ENCODE measurements at regions not wholly inside any gene's neighbourhood (a gene's known extent, or its start where the extent isn't known, plus 50 kb on each side); places are given as distances from the start of the nearest gene placed in this dataset.

- DNase-seq (ENCODE audit: low read depth in 2 of 2), result no peak
Observed at GRCh38 chr17:79179334-79179733, 104.7 kb downstream of the ENGASE start.

DNA sequence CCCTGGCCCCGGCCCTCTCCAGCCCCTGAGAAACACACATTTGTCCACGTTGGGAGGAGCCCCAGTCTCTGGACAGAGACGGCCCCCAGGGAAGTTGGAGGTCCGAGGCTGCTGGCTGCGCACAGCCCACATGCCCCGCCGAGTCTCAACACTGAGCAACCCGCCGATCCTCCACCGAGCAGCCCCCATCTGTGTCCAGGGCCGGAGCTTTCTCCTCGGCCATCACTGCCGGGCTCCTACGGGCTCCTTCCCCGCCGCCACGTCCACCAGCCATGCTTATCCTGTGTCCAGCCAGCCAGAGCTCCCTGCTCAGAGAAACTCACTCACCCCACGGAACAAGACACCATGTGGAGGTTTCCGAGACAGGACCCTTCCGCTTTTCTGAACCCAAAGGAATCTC, 103.3 kb downstream of the ENGASE start:
- no peak for DNase-seq (ENCODE audit: low read depth in 2 of 2)

- DNase-seq (ENCODE audit: low read depth in 2 of 2), result no peak
Observed at GRCh38 chr17:79176792-79177601, 102.4 kb downstream of the ENGASE start.

DNA sequence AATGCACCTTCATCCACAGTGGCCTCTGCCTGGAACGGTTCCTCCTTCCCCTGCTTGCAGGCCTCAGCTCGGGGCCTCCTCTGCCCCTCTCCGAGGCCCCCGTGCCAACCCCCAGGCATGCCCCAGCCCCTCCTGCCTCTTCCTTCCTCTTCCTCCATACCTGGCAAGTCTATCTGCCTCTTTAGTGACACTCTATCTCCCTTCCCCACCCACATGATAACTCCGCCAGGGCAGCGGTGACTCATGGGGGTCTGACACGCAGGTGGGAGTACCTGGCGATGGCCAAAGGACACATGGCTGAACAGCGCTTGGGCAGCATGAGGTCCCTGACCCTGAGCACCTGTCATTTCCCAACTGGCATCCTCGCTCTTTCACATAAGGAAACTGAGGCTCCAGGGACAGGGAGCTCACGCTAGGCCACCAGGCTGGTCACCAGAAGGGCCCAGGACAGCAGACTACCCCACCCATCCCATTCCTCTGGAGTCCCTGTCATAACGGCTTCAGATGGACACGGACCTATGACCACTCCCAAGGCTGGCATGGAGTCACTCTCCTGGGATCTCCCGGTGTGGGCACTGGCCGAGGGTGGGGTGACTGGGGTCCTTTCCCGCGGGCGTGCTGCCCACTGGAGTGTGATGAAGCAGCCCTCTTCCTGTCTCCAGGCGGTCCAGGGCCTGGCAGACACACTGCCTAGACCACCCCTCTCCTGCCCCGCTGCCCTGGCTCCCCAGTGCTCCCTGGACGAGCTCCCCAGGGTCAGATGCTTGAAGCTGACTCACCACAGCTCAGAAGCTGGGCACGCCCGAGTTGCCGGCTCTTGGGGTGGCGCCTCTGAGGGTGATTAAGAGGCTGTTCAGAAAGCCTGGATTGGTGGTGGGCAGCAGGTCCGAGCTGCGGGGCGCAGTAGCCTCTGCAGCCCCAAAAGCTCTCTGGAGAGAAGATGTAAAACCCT, 100.6 kb downstream of the ENGASE start:
- DNase-seq (ENCODE audit: low read depth in 2 of 2), result no peak

- no peak for DNase-seq (ENCODE audit: low read depth in 2 of 2)
Observed at GRCh38 chr17:79174193-79174765, 99.7 kb downstream of the ENGASE start.

DNA sequence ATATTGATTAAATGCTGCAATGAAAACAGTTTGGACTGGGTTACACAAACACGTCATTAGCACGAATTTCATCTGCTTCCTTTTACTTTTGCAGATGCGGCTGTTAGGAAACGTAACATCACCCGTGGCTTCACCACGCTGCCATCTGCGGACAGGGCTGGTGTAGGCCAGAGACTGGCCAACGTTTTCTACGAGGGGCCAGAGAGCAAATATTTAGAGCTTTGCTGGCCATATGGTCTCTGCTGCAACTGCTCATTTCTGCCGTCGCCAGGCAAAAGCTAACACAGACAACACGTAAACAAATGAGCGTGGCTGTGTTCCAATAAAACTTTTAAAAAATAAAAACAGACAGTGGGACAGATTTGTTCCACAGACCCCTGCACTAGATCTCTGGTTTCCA, 96.6 kb downstream of the ENGASE start:
- no peak for DNase-seq (ENCODE audit: low read depth in 2 of 2)

DNA sequence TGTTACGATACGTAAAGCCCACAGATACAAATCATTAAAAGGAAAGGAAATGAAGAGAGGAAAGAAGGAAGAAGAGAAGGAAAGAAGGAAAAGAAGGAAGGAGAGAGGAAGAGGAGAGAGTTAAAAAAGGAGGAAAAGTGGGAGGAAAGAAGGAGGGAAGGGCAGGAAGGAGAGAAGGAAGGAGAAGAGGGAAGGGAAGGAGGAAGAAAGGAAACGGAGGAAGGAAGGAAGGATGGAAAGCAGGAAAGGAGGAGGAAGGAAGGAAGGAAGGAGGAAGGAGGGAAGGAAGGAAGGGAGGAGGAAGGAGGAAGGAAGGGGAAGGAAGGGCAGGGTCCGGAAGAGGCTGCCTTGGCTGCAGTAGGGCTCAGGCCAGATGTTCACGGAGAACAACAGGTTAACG, 95.2 kb downstream of the ENGASE start:
- no peak for DNase-seq (ENCODE audit: low read depth in 2 of 2)

DNA sequence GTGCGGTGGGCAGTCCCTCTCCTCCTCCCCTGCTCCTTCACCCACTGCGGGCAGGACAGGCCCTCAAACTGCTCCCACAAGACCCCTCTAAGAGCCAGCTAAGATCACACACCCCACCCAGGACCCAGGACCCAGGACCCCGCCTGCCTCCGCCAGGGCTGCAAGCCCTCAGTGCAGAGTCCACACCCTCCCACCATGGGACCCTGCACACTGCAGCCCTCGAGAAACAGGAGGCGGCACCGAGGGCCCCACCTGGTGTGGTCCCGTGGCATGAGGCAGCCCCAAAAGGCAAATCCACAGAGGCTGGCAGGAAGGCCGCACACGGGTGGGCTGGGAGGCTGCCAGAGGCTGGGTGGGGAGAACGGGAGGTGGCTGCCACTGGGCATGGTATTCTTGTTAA, 94.7 kb downstream of the ENGASE start:
- no peak for DNase-seq (ENCODE audit: low read depth in 2 of 2)

DNA sequence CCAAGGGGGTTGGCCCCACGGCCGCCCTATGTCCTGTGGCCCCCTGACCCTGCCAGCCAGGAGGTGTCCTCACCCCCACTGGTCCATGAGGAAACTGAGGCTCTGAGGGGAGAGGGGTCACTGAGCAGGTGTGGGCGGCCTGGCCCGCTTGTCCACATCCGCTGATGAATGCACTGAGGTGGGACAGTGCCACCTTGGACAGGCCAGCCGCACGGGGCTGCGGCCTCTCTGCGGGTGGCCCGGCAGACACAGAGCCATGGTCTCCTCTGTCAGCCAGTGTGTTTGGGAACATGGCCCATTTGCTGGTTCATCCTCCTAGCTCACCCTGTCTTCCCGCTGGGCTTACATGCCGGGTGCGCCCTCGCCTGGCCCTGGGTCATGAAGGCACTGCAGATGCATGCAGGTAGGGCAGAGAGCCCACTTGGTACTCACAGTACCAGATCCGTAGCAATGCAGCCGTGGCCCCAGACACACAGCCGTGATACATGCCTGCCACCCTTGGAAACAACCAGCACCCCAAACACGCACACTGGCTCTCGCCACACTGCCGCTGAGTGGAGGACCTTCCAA, 93.9 kb downstream of the ENGASE start:
- no peak for DNase-seq (ENCODE audit: low read depth in 2 of 2)

DNA sequence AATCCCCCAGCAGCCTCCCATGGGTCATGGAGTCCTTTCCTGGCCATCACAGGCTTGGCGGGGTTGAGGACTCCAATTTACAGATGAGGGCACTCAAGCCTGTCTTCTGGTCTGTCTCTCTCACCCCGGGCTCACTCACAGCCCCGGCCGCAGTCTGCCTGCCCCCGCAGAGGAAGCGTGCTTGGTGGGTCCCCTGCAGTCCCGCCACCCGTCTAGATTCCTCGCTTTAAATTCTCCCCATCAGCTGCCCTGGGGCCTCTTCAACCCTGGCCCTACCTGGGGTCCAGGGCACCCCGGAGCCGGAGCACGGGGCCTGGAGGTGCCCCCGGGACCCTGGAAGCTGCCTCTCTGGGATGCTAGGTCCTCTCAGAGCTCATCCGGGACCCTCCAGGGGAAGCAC, 92.9 kb downstream of the ENGASE start:
- no peak for DNase-seq (ENCODE audit: low read depth in 2 of 2)

GRCh38 chr17:79165756-79166473, 91.3 kb downstream of the ENGASE start:
- no peak for DNase-seq (ENCODE audit: low read depth in 2 of 2)

DNA sequence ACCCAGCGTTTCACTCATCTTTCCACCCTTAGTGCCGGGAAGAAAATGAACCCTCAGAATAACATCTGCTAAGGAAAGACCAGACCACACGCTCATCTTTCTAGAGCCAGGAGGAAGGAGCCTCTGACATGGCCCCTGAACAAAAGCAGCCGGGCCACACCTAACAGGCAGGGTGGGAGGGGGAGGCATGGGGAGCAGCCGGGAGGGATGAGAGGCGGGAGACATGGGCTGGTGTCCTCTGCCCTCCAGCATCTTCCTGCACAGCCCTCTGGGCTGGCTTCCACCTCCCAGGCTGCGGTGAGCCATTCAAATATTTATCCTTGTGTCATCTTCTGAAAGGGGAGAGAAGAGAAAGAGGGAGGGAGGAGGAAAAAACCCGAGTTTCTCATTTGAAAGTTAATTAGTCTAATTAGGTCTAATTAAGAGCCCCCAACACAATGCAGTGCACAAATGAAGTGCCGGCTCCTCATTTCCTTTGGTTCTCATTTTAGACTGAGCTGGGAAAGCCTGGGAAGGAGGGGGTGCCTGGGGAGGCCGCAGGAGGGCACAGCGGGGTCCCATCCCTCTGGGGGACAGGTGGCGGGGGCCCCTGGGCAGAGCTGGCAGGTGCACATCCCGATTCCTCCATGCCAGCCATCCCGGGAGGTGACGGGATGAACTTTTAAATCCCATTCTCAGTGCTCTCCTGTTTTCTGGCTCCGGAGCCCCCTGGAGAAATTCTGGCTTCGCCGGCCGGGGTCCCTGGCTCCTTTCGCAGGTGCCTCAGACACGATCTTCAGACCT, 90.5 kb downstream of the ENGASE start:
- no peak for DNase-seq (ENCODE audit: low read depth in 2 of 2)

DNA sequence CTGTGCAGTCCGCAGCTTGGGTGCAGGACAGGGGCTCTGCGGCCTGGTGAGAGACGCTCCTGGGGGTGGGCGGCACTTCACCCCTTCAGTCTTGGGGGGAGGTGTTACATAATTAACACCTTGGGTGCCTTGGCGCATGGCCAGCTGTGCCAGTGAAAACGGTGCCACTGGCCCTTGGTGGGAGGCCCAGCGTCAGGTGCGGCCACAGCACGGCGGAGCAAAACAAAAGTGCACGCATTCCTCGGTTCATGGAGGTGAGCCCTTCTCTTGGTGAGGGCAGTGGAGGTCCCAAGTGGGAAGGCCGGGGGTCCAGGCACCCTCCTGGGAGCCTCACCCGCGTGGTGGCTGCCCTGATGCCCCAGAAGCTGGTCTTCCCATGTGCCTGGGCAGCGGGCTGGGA, 89.8 kb downstream of the ENGASE start:
- no peak for DNase-seq (ENCODE audit: low read depth in 2 of 2)

DNA sequence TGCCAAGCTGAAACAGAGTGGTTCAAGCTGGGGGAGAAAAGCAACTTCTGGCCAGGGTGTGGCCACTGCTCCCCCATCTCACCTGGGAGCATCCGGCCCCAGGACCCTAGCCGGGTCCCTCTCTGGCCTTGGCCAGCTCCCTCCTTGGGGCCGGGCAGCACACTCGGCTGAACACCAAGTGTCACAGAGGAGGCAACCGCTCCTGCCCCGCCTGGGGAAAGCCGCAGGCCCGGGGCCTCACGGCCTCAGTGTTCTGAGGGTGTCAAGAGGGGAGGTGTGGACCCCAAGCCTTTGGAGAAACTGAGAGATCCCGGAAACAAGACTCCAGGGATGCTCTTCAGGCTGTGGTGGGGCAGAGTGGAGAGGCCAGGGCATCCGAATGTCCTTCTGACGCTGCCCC, 88.4 kb downstream of the ENGASE start:
- no peak for DNase-seq (ENCODE audit: low read depth in 2 of 2)

- no peak for DNase-seq (ENCODE audit: low read depth in 2 of 2)
Observed at GRCh38 chr17:79162012-79162963, 87.7 kb downstream of the ENGASE start.

DNA sequence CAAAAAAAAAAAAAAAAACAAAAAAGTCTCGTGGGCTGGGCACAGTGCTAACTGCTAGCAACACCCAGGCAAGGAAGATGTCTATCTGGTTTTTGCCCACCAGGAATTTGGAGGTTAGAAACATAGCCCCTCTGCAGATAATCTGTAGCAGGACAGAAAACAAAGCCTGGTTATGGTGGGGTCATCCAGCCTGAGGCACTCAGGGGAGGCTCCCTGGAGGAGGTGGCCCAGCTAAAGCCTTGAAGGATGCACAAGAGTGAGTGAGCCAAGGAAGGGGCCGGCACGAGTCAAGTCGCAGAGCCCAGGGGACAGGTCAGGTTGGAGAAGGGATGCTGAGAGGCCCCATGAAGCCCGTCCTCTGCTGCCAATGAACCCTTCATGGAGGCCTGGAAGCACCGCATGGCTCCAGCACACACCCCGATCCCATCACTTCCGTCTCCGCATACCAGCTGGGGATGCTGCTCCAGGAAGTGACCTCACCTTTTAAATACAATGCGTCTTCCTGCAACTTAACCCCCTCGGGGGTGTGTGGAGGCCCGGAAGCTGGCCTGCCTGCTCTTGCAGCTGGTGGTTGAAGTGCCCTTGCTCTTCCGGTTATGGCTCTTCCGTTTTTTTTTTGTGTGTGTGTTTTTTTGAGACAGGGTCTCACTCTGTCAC, 86.5 kb downstream of the ENGASE start:
- peak; percentile 40 to 48 for DNase-seq (ENCODE audit: low read depth in 2 of 2)

GRCh38 chr17:79159926-79160325, 85.3 kb downstream of the ENGASE start:
- DNase-seq (ENCODE audit: low read depth in 2 of 2), result no peak

- DNase-seq (ENCODE audit: low read depth in 2 of 2), result no peak
Observed at GRCh38 chr17:79159471-79159870, 84.8 kb downstream of the ENGASE start.
